ENCODE measurements at regions not wholly inside any gene's neighbourhood (a gene's known extent, or its start where the extent isn't known, plus 50 kb on each side); places are given as distances from the start of the nearest gene placed in this dataset.
"Not testable (repeated sequence)": the region's sequence is repeated elsewhere in the genome, so short reads cannot be mapped to it uniquely, and the experiment has no call there.

GRCh38 chr14:38973083-38973700, 129.8 kb downstream of the SEC23A start:
- DNase-seq = no peak

DNA sequence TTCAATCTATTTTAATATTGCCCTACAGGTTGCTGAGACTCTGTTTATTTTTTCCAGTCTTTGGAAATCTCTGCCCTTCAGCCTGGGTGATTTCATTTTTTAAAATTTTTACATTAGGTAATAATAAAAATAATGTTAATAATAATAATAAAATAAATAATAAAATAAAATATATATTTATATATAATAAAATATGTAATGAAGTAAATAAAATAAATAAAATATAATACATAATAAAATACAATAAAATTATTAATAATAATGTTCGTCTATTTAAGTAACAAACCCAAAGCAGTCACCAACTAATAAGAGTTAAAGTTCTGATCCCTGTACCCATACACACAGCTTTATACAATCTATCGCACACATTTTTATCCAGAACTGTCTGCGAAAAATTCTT, 130.5 kb downstream of the SEC23A start:
- no peak for DNase-seq

- no peak for DNase-seq
Measured at GRCh38 chr14:38971258-38971921, 131.6 kb downstream of the SEC23A start.

GRCh38 chr14:38964630-38965029, 138.4 kb downstream of the SEC23A start:
- no peak for DNase-seq

DNA sequence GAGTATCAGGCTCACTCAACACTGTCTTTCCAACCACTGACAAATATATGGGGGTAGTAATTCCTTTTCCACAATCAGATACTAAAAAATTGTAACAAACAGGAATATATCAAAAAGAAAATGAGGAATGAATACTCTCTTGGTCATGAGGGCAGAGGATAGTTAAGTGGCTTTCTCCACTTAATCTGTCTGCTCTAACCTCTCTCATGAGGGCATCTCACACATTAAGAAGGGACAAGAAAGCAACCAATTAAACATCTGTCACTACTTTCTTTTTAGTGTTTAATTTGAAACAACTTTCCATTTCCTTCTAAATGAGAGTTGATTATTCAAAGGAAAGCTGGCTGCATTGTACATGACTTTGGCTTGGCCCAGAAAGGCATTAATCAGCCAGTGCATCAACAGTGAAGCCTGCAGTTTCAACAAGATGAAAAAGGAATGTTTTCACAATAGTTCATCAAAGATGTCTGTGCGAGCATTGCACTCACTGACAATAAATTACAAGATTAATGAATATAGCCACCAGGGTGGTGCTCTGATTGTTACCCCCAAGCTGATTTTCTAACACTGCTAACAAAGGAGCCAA, 142.0 kb downstream of the SEC23A start:
- no peak for DNase-seq

DNA sequence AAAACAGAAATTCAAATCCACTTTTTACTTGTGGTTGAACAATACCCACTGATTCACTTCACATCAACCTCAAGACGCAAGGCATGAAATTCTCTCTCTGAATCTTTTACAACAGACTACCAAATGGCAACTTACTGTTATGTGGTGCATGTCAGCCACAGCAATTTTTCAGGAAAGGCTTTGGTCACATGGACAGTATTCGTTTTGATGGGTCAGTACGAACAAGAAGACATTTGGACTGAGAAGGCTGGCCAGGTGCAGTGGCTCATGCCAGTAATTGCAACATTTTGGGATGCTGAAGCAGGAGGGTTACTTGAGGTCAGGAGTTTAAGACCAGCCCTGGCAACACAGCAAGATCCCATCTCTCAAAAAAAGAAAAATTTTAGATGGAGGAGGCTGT, 144.0 kb downstream of the SEC23A start:
- no peak for DNase-seq

- no peak for DNase-seq
Measured at GRCh38 chr14:38958589-38958988, 144.4 kb downstream of the SEC23A start.

DNA sequence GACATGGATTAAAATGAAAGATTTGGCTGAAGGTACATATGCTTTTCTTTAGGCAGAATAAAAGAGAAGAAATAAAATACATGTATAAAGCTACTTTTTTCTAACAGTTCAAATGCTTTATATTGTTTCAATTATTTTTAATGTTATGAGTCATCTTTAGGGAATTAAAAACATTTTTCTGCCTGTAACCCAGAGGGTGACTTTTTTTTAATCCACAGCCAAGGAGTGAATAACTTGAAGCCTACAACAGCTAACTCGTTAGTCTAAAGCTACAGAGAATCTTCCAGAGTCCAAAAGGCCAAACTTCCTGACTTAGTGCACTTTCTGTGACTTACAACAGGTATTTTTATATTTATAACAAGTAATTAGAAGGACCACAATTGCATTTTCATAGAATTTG, 151.6 kb downstream of the SEC23A start:
- no peak for DNase-seq

GRCh38 chr14:38950676-38951075, 152.4 kb downstream of the SEC23A start:
- no peak for DNase-seq

DNA sequence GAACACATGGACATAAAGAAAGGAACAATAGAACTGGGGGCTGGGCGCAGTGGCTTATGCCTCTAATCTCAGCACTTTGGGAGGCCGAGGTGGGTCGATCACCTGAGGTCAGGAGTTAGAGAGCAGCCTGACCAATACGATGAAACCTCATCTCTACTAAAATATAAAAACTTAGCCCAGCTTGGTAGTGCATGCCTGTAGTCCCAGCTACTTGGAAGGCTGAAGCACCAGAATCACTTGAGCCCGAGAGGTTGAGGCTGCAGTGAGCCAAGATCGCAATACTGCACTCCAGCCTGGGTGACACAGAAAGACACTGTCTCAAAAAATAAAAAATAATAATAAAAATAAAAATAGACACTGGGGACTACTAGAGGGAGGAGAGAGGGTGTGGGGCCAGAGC, 154.5 kb downstream of the SEC23A start:
- DNase-seq = no peak

DNA sequence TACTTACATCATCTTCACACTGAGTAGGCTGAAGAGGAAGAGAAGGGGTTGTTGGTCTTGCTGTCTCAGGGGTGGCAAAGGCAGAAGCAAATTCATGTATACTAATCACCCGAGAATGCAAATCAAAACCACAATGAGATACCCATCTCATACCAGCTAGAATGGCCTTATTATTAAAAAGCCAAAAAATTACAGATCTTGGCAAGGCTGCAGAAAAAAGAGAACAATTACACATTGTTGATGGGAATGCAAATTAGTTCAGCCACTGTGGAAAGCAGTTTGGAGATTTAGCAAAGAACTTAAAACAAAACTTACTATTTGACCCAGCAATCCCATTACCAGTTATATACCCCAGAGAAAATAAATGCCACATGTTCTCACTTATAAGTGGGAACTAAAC, 154.9 kb downstream of the SEC23A start:
- DNase-seq = no peak

- DNase-seq = no peak
Measured at GRCh38 chr14:38947343-38947742, 155.7 kb downstream of the SEC23A start.

GRCh38 chr14:38944691-38945090, 158.3 kb downstream of the SEC23A start:
- DNase-seq = no peak

DNA sequence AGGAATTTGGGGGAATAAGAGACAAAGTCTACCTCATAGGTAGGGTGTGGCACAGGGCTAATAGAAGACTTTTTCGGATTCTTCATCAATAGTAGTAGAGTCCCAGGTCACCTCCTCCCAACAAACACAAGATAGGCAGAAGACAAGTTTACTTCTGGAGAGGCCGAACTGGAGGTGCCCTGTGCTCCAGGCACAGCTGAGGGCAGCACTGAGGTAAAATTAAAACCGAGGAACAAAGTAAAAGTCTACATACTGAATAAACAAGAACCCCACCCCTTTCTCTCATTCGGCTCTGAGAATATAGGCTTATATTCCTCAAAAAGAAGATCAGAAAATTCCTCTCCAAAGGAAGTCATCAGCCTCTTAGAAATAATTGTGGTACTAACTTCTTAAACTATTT, 161.5 kb downstream of the SEC23A start:
- DNase-seq = no peak

- not testable (repeated sequence) for DNase-seq
Measured at GRCh38 chr14:38932653-38933000, 170.4 kb downstream of the SEC23A start.

DNA sequence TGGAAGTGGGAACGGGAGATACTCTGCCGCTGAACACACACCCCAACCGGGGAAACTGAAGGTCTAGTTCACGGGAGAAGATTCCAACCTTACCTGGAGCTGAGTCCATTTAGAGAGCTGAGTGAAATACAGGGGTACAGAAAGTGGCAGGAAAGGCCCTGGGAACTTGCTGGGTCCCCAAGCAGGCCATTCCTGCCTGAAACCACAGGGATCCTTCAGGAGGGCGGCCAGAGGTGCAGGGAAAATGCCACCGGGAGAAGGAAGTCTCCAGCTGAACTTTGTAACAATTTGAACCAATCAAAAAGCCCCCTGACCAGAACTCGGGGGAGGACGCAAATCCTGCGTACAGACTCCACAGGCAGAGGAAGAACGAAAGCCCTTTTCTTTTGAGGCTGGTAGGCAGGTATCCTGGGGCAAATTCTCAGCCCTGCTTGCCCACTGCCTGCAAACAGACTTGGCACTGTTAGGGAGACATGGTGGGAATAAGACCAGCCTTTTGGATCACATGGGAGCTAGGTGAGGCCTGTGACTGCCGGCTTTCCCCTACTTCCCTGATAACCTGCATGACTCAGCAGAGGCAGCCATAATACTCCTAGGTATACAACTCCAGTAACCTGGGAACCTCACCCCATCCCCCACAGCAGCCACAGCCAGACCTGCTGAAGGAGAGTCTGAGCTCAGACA, 170.9 kb downstream of the SEC23A start:
- DNase-seq = no peak

DNA sequence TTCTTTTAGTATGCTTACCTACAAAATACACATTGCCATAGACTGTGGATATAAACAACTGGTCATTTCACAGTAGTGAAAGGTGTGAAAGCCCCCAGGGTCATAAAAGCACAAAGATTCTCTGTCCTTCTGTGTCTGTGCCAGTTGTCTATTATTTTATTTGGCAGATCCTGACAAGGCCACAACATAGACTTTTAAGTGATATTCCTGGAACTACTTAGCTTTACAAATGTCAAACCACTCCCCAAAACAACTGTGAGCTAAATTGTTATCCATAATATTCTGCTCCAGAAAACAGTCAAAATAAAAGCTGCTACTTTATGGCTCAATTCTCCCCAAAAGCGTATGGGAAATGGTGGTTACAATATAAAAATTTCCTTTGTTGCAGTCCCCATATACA, 172.1 kb downstream of the SEC23A start:
- no peak for DNase-seq

DNA sequence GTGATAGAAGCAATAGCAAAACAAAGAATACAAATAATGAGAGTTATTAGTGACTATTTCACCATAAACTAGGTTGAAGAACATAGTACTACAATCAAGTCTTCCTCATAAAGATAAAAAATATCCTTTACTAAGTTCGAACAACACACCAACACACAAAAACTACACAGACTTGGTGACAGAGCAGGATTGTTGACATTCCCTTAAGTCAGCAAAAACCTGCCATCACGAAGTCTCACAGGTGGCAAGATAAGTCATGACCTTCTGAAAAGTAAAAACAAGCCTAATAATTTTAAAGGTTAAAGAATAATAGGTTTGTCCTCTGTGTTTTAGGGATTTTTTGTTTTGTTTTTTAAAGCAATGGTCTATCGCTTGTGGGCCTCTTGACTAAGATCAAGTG, 173.0 kb downstream of the SEC23A start:
- DNase-seq = no peak

- DNase-seq = no peak
Measured at GRCh38 chr14:38929416-38929815, 173.6 kb downstream of the SEC23A start.

- not testable (repeated sequence) for DNase-seq
Measured at GRCh38 chr14:38921893-38922292, 181.1 kb downstream of the SEC23A start.

- no peak for DNase-seq
Measured at GRCh38 chr14:38915125-38915524, 187.9 kb downstream of the SEC23A start.

GRCh38 chr14:38910092-38910491, 192.9 kb downstream of the SEC23A start:
- no peak for DNase-seq

GRCh38 chr14:38904959-38905358, 198.1 kb downstream of the SEC23A start:
- DNase-seq = no peak

- DNase-seq = no peak
Measured at GRCh38 chr14:38901791-38902190, 201.2 kb downstream of the SEC23A start.

Measured in suppressor macrophage treated with lipopolysaccharide for 1 hour (primary cell).